ENCODE measurements at regions not wholly inside any gene's neighbourhood (a gene's known extent, or its start where the extent isn't known, plus 50 kb on each side); places are given as distances from the start of the nearest gene placed in this dataset.

GRCh38 chr3:106010829-106011228, 142.0 kb upstream of the CBLB start:
- in situ Hi-C loops (cut with HindIII; ENCODE audit: low pct_ligation_motif_present, low sequenced_read_pairs) = no loop called here
- no peak for TF ChIP-seq CTCF (IDR thresholded peaks at IDR 0.05; ENCODE audit: low read depth, low read length, missing control alignments)
- H3K4me3 ChIP-seq (ENCODE audit: low read depth, low read length) = no peak overlapping the region
- no peak for DNase-seq
- H3K27me3 ChIP-seq (replicated peaks) = no peaks in the 10 kb centered on the region
- H3K27ac ChIP-seq = no peak overlapping the region
- no peaks in the 10 kb centered on the region for H3K36me3 ChIP-seq (replicated peaks)

GRCh38 chr3:106013971-106014370, 145.2 kb upstream of the CBLB start:
- peak; percentile 89 for DNase-seq
- Histone ChIP-seq H3K4me3 (ENCODE audit: low read depth, low read length) (no peak overlapping the region), H3K27ac (peak overlapping the region; percentile 64), H3K36me3 (replicated peaks) (no peaks in the 10 kb centered on the region), H3K27me3 (replicated peaks) (no peaks in the 10 kb centered on the region)
- in situ Hi-C loops (cut with HindIII; ENCODE audit: low pct_ligation_motif_present, low sequenced_read_pairs) = no loop called here
- no peak for TF ChIP-seq CTCF (IDR thresholded peaks at IDR 0.05; ENCODE audit: low read depth, low read length, missing control alignments)

- in situ Hi-C loops (cut with HindIII; ENCODE audit: low pct_ligation_motif_present, low sequenced_read_pairs) = no loop called here
- no peaks in the 10 kb centered on the region for H3K36me3 ChIP-seq (replicated peaks)
- no peak overlapping the region for H3K4me3 ChIP-seq (ENCODE audit: low read depth, low read length)
- TF ChIP-seq CTCF (IDR thresholded peaks at IDR 0.05; ENCODE audit: low read depth, low read length, missing control alignments) = no peak
- peak overlapping the region; percentile 64 for H3K27ac ChIP-seq
- no peaks in the 10 kb centered on the region for H3K27me3 ChIP-seq (replicated peaks)
- DNase-seq = no peak
Measured at GRCh38 chr3:106014518-106014917, 145.7 kb upstream of the CBLB start.

- Histone ChIP-seq H3K27ac (no peak overlapping the region), H3K27me3 (replicated peaks) (no peaks in the 10 kb centered on the region), H3K4me3 (ENCODE audit: low read depth, low read length) (no peak overlapping the region), H3K36me3 (replicated peaks) (no peaks in the 10 kb centered on the region)
- TF ChIP-seq CTCF (IDR thresholded peaks at IDR 0.05; ENCODE audit: low read depth, low read length, missing control alignments) = no peak
- no peak for DNase-seq
- in situ Hi-C loops (cut with HindIII; ENCODE audit: low pct_ligation_motif_present, low sequenced_read_pairs) = no loop called here
Measured at GRCh38 chr3:106014971-106015370, 146.2 kb upstream of the CBLB start.

GRCh38 chr3:106018102-106018501, 149.3 kb upstream of the CBLB start:
- in situ Hi-C loops (cut with HindIII; ENCODE audit: low pct_ligation_motif_present, low sequenced_read_pairs) = no loop called here
- no peak for DNase-seq

More at GRCh38 chr3:106018102-106018501, 149.3 kb upstream of the CBLB start:
- no peak overlapping the region for H3K27ac ChIP-seq
- H3K36me3 ChIP-seq (replicated peaks) = no peaks in the 10 kb centered on the region
- H3K4me3 ChIP-seq (ENCODE audit: low read depth, low read length) = no peak overlapping the region
- H3K27me3 ChIP-seq (replicated peaks) = no peaks in the 10 kb centered on the region
- no peak for TF ChIP-seq CTCF (IDR thresholded peaks at IDR 0.05; ENCODE audit: low read depth, low read length, missing control alignments)

All from brain microvascular endothelial cell (primary cell).